Activated gamma-delta T cell treated with anti-CD3 and anti-CD28 coated beads, Interleukin-2, amount 50 U/mL, for 16 hours (primary cell): ENCODE measurements at regions not wholly inside any gene's neighbourhood (a gene's known extent, or its start where the extent isn't known, plus 50 kb on each side); places are given as distances from the start of the nearest gene placed in this dataset.

Experiments
- DNase-seq: peaks from one replicate; pipeline ENCODE4 v3.0.0-alpha.2; 2020; ENCODE audit warnings: low read depth

DNA sequence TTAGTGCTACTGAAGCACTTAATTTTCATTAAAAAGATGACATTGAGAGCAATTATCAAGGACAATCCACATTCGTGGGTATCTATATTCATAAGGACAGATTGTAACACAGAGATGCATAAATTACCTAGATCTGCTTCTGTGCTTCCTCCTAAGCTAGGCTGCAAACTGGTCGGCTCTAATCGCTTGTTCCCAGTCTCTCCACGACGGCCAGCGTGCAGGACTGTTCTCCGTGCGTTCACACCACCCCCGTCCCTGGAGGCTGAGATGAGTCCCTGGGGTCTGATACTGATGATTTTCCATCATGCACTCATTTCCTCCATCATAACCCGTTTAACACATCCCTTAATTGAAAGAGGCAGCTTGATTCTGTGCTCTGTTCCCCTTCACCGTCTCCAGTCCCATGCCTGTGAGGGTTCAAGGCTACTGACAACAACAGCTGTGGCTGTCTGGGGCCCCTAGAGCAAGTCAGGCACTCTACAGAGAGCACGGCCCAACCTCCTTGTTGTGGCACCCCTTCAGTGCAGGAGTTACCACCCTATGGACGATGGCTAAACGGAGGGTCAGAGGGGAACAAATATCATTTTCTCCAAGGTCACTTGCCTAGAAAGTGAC, 469.6 kb downstream of the NPHP4 start:
- no peak for DNase-seq

DNA sequence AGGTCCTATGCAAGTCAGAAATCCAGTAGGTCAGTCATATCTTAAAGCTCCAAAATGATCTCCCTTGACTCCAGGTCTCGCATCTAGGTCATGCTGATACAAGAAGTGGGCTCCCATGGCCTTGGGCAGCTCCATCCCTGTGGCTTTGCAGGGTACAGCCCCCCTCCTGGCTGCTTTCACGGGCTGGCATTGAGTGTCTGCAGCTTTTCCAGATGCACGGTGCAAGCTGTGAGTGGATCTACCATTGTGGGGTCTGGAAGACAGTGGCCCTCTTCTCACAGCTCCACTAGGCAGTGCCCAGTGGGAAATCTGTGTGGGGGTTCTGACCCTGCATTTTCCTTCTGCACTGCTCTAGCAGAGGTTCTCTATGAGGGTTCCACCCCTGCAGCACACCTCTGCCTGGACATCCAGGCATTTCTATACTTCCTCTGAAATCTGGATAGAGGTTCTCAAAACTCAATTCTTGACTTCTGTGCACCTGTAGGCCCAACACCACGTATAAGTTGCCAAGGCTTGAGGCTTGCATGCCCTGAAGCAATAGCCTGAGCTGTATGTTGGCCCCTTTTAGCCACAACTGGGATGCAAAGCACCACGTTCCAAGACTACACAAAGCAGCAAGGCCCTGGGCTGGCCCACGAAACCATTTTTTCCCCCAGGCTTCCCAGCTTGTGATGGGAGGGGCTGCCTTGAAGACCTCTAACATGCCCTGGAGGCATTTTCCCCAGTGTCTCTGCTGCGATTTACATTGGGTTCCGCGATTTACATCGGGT, 472.7 kb downstream of the NPHP4 start:
- no peak for DNase-seq

GRCh38 chr1:5516756-5517155, 475.5 kb downstream of the NPHP4 start:
- DNase-seq: no peak

GRCh38 chr1:5515501-5515900, 476.7 kb downstream of the NPHP4 start:
- no peak for DNase-seq

DNA sequence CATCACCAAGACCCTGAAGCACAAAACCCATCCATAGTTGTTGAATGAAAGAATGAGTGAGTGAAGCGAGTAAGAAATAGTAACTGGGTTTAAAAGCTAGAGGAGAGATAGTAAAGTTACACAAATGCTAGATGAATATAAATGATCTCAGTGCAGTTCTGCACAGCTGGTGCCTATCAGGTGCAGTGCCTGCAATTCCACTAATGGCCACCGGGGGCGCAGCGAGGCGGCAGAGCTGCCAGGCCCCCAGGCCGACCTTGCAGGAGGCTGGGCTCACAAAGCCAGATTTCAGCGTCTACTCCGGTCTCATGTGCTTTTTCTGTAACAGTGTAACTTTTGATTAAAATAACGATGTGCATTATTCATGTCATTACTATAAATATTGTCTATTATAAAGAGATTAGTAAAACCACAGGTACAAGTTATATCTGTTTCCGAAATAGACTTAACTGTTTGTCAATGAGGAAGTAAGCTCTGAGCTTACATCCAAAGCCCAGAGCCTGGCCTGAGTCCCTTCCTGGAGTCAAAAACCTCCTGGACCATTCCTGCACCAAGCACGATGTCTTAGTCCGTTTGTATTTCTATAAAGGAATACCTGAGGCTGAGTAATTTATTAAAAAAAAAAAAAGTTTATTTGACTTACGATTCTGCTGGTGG, 477.6 kb downstream of the NPHP4 start:
- DNase-seq: peak; percentile 60

DNA sequence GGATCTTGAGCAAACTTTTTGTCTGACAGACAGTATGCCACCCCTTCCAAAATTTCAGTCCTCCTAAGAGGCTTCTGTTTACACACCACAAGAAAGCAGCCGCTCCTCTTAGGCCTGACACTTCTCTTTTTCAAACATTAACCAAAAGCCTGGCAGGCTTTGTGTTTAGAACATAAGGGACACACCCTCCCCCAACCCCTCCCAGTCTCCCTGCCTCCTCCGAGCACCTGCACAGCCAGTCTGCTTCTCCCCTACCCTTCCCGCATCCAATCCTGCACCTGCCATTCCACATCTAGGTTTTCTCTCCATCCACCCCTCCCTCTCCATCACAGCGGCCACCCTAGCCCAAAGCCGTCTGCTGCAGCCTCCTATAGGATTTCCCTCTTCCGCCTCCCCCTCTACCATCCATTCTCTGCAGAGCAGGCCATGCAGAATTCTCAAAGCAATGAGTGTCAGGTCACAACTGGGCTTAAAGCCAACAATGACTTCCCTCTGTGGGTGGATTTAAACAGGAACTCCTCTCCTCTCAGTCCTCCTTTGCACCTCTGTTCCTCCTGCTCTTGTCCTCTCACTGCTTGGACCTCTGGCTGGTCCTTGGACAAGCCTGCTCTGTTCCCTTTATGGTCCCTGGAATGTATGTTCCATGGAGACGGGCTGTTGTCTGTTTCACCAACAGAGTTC, 478.2 kb downstream of the NPHP4 start:
- no peak for DNase-seq

GRCh38 chr1:5513179-5513578, 479.0 kb downstream of the NPHP4 start:
- DNase-seq: no peak

GRCh38 chr1:5511381-5512097, 480.7 kb downstream of the NPHP4 start:
- no peak for DNase-seq

DNA sequence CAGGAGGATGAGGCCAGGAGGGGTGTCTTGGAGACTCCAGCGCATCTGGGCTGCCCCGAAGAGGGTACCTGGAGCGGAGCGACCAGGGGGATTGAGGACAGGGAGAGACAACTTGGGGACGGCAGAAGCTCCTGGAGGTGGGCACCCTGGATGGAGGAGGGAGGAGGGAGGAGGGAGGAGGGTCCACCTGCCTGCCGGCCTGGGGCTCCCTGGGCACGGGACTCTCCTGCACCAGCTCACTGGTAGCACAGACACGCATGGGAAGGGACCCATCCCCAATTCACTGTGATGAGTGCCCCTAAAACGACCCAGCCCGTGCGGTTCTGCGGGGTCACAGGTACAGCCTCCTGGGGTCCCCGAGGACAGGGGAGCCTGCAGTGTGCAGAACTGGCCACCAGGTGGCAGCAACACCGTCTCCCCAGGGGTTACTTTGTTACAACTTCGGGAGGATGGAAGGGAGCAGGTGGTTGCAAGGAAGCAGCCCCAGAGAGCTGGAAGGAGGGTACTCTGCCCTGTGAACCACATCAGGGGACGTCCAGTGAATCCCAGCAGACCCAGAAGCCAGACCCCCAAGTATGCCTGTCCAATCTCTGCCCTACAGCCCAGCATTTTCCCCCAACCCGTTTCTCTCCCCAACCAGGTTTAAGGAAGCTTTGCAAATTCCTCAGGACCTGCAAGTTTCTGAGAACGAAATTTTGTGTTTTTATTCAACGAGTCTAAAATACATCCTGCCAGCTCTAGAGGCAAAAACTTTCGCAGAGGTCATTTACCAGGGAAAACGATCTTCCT, 482.4 kb downstream of the NPHP4 start:
- DNase-seq: peak; percentile 63

DNA sequence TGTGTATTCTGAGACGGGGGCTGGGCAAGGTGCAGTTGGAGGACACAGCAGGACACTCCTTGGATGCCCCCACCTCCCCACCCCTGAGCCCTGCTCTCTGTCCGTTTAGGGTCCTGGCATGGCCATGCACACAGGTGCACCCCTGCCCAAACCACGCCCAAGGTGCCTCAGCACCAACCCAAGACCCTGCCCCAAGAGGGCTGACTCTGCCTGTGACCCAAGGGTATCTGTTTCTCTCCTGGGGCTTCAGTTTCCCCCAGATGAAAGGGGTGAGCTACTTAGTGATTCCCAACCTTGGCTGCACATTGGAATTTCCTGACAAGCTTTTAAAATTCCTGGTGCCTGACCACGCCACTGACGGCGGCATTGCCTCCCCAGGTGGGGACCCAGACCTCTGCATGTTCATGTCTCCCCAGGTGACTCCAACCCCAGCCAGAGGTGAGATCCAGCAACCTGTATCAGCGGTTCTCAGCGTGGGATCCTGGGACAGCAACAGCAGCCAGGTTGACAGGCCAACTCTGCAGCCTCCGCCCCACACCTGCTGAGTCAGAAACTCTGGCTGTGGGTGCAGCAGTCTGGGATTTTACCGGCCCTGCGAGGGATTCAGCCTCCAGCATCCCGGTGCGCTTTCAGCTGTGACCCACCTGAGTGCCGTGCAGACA, 483.4 kb downstream of the NPHP4 start:
- no peak for DNase-seq

DNA sequence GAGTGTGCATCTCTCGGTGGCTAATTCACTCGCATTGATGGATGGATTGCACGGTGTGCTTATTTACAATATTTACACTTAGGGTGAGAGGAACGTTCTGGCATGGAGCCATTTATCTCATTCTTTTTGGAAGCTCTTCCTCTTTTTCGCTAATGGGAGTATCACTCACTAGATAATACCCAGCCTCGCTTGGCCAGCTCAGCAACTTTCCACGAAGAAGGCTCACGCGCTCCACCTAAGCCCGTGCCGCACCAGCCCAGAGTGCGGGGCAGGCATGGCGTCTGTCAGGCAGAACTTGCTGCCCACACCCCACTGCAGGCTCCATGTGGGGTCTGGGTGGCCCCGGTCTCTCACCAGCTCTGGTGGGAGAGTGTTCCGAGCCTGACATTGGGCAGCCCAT, 484.9 kb downstream of the NPHP4 start:
- no peak for DNase-seq

- DNase-seq: no peak
These were observed 485.6 kb downstream of the NPHP4 start for GRCh38 chr1:5506634-5507033.

- no peak for DNase-seq
These were observed 486.3 kb downstream of the NPHP4 start for GRCh38 chr1:5505944-5506343.

GRCh38 chr1:5504364-5504740, 487.9 kb downstream of the NPHP4 start:
- DNase-seq: no peak

GRCh38 chr1:5503556-5504363, 488.5 kb downstream of the NPHP4 start:
- no peak for DNase-seq

DNA sequence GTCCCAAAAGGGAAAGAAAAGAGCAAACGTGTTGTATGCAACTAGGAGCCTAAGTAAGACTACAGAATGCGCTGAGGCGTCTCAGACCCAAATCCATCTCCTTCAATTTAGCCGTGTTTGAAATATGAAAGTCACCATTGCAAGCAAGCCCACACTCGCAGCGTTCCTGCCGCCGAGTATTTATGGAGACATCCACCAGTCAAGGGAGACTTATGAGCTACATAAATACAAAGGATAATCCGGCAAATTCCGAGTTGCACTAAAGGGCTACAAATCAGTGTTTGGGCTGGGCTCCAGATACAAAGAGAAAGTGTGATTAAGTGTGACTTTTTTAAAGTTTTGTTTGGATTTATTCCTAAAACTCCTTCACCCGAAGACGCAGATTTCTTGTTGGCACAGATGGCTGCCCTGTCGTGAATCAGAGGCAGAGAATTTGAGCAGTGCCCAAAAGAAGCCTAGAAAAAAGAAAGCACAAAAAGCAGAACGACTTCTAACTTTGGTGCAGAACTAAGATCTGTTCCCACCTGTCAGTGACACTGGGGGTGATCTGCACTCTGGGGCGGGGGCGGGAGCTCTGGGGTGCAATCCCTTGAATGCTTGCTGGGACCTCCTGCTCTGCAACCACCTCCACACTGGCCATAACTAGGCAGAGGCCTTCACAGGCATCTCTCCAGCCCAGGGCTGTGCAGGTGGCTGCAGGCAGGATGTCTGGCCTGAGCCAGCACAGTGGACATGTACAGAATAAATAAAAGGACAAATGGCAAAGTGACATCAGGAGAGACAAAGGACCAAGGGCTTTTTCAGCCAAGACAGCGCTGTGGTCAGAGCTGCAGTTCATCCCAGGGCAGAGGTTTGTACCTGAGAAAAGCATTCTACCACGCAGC, 489.7 kb downstream of the NPHP4 start:
- no peak for DNase-seq

- DNase-seq: no peak
These were observed 490.9 kb downstream of the NPHP4 start for GRCh38 chr1:5501206-5501930.

DNA sequence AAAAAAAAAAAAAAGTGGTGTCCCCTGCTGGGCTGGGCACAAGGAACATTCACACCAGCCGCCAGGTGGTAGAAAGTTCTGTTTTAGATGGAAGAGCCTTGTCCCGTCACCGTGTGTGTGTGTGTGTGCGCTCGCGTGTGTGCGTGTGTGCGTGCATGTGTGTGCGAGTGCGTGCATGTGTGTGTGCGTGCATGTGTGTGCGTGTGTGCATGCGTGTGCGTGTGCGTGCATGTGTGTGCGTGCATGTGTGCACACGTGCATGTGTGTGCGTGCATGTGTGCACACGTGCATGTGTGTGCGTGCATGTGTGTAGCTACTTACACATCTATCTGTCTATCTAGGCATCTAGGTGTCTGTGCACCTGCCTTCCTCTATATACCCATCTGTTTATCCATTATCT, 491.7 kb downstream of the NPHP4 start:
- no peak for DNase-seq
